ENCODE measurements at regions not wholly inside any gene's neighbourhood (a gene's known extent, or its start where the extent isn't known, plus 50 kb on each side); places are given as distances from the start of the nearest gene placed in this dataset.
A peak's percentile ranks its signal among the peaks of the same experiment; 100 is the strongest.

GRCh38 chr2:56540467-56540866 lies 356.7 kb downstream of the CCDC85A start:
- peak; percentile 21 for ATAC-seq
- TF ChIP-seq ESRRG (CRISPR knock-in tag; IDR thresholded peaks at IDR 0.05): no peak
- TF ChIP-seq RARB (CRISPR knock-in tag; IDR thresholded peaks at IDR 0.05): no peak
- no peak for TF ChIP-seq ZFP3 (CRISPR knock-in tag; IDR thresholded peaks at IDR 0.05)
- no peak for TF ChIP-seq TCF4 (CRISPR knock-in tag; IDR thresholded peaks at IDR 0.05; ENCODE audit: borderline replicate concordance)
- no peak for TF ChIP-seq TOX (CRISPR knock-in tag; IDR thresholded peaks at IDR 0.05; ENCODE audit: borderline replicate concordance)
- TF ChIP-seq SNAI2 (CRISPR knock-in tag; IDR thresholded peaks at IDR 0.05): no peak
- no peak for TF ChIP-seq POU6F1 (CRISPR knock-in tag; IDR thresholded peaks at IDR 0.05; ENCODE audit: borderline replicate concordance, low read depth)

GRCh38 chr2:56540916-56541315 lies 357.1 kb downstream of the CCDC85A start:
- no peak for TF ChIP-seq PATZ1 (CRISPR knock-in tag; IDR thresholded peaks at IDR 0.05; ENCODE audit: borderline replicate concordance)
- no peak for TF ChIP-seq ZNF8 (CRISPR knock-in tag; IDR thresholded peaks at IDR 0.05)
- TF ChIP-seq ESRRG (CRISPR knock-in tag; IDR thresholded peaks at IDR 0.05): no peak
- no peak for TF ChIP-seq ARNTL (CRISPR knock-in tag; IDR thresholded peaks at IDR 0.05; ENCODE audit: borderline replicate concordance, low read depth)
- ATAC-seq: peak; percentile 80

GRCh38 chr2:56542213-56542612 lies 358.4 kb downstream of the CCDC85A start:
- ATAC-seq: no peak
- TF ChIP-seq RARB (CRISPR knock-in tag; IDR thresholded peaks at IDR 0.05) (no peak), ZNF565 (CRISPR knock-in tag; conservative IDR thresholded peaks at IDR 0.05; ENCODE audit: low read depth) (no peak), ZFP3 (CRISPR knock-in tag; IDR thresholded peaks at IDR 0.05) (no peak), SNAI2 (CRISPR knock-in tag; IDR thresholded peaks at IDR 0.05) (no peak), ARNTL (CRISPR knock-in tag; IDR thresholded peaks at IDR 0.05; ENCODE audit: borderline replicate concordance, low read depth) (no peak)

DNA sequence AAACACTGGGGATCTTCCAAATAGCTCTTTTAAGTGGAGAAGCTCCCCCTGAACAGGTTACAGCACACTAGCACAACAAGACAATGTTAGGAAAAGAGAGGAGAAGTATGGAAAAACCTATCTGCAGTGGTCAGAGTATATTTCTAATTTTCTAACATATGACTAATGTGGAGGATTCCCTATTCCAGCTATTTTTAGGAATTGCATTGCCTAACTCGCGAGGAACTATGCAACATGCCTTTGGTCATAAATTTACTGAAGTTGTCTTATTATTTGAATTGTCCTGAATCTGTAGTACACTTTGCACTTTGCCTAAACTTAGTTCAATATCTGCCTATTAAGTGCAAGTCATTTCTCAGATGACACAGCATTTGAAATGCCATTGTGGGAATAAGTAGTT lies 381.4 kb downstream of the CCDC85A start:
- TF ChIP-seq ZNF8 (CRISPR knock-in tag; IDR thresholded peaks at IDR 0.05): no peak
- TF ChIP-seq ARNTL (CRISPR knock-in tag; IDR thresholded peaks at IDR 0.05; ENCODE audit: borderline replicate concordance, low read depth): no peak
- no peak for TF ChIP-seq PATZ1 (CRISPR knock-in tag; IDR thresholded peaks at IDR 0.05; ENCODE audit: borderline replicate concordance)
- no peak for TF ChIP-seq OSR1 (CRISPR knock-in tag; IDR thresholded peaks at IDR 0.05)
- no peak for TF ChIP-seq ESRRG (CRISPR knock-in tag; IDR thresholded peaks at IDR 0.05)
- no peak for TF ChIP-seq ISL1 (CRISPR knock-in tag; IDR thresholded peaks at IDR 0.05)
- no peak for TF ChIP-seq RARB (CRISPR knock-in tag; IDR thresholded peaks at IDR 0.05)
- no peak for TF ChIP-seq TSHZ2 (CRISPR knock-in tag; IDR thresholded peaks at IDR 0.05)
- TF ChIP-seq ZFP30 (CRISPR knock-in tag; IDR thresholded peaks at IDR 0.05): no peak
- TF ChIP-seq CSRNP3 (CRISPR knock-in tag; IDR thresholded peaks at IDR 0.05): no peak
- TF ChIP-seq POU6F1 (CRISPR knock-in tag; IDR thresholded peaks at IDR 0.05; ENCODE audit: borderline replicate concordance, low read depth): no peak
- TF ChIP-seq ZNF565 (CRISPR knock-in tag; conservative IDR thresholded peaks at IDR 0.05; ENCODE audit: low read depth): no peak
- no peak for TF ChIP-seq BACH2 (CRISPR knock-in tag; IDR thresholded peaks at IDR 0.05; ENCODE audit: borderline replicate concordance)
- no peak for TF ChIP-seq PPARA (CRISPR knock-in tag; IDR thresholded peaks at IDR 0.05; ENCODE audit: borderline replicate concordance)
- peak; percentile 77 for ATAC-seq

Measured in SK-N-SH treated with all-trans-retinoic acid at 6 μM for 48 hours (cell line).